ENCODE measurements at regions not wholly inside any gene's neighbourhood (a gene's known extent, or its start where the extent isn't known, plus 50 kb on each side); places are given as distances from the start of the nearest gene placed in this dataset.
A peak's percentile ranks its signal among the peaks of the same experiment; 100 is the strongest.

- DNase-seq (ENCODE audit: low spot score), result no peak
These were observed 110.9 kb upstream of the L3MBTL4 start for GRCh38 chr18:6525604-6526003.

GRCh38 chr18:6537475-6537874 is 122.8 kb upstream of the L3MBTL4 start:
- no peak for DNase-seq (ENCODE audit: low spot score)

- peak; percentile 10 for DNase-seq (ENCODE audit: low spot score)
These were observed 126.5 kb upstream of the L3MBTL4 start for GRCh38 chr18:6541131-6541679.

GRCh38 chr18:6542296-6542695 is 127.6 kb upstream of the L3MBTL4 start:
- DNase-seq (ENCODE audit: low spot score), result no peak

DNA sequence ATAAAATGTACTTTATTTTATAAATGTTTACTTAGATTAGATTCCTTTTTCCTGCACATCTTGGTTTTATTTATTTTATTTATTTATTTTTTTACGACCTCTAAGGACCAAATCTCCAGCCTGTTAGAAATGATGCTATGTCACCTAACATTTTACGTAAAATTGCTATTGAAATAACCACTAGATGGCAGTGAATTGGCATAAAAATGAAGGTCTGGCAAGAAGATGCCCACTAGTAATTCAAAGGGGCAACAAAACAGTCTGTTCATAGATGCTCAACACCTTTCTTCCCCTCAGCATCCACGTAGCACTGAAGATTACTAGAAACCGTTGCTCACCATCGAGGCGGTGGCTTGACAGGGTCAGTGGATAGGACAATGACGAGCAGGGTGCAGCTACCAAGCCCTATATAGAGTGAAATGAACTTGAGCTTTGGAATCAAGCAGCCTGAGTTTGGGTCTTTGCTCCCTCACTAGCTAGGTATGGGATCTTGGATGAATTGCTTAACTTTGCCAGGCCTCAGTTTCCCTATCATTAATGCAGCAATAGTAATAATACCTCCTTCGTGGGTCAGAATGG is 128.7 kb upstream of the L3MBTL4 start:
- DNase-seq (ENCODE audit: low spot score), result peak; percentile 50

DNA sequence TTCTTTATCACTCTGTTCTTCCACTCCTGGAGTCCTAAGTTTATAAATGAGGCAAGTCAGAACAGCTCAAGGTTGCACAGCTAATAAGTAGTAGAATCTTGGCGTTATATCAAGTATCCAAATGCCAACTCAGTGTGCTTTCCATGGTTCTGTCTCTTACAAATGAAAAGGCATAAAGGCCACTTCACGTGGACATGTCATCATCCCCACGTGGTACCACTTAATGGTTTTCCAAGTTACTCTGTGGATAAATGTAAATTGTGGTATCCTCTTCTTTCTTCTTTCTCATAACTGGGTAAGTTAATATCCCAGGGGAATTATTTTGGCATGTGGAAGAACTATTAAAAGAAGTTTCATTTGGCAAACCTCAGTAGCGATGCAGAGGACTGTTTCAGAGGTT is 131.5 kb upstream of the L3MBTL4 start:
- peak; percentile 6 for DNase-seq (ENCODE audit: low spot score)

- DNase-seq (ENCODE audit: low spot score), result no peak
These were observed 132.8 kb upstream of the L3MBTL4 start for GRCh38 chr18:6547476-6547875.

GRCh38 chr18:6553234-6553900 is 138.7 kb upstream of the L3MBTL4 start:
- DNase-seq (ENCODE audit: low spot score), result no peak

GRCh38 chr18:6557057-6557769 is 142.5 kb upstream of the L3MBTL4 start:
- DNase-seq (ENCODE audit: low spot score), result no peak

GRCh38 chr18:6557770-6558248 is 143.1 kb upstream of the L3MBTL4 start:
- no peak for DNase-seq (ENCODE audit: low spot score)

- no peak for DNase-seq (ENCODE audit: low spot score)
These were observed 143.9 kb upstream of the L3MBTL4 start for GRCh38 chr18:6558446-6559156.

- DNase-seq (ENCODE audit: low spot score), result no peak
These were observed 144.6 kb upstream of the L3MBTL4 start for GRCh38 chr18:6559296-6559695.

DNA sequence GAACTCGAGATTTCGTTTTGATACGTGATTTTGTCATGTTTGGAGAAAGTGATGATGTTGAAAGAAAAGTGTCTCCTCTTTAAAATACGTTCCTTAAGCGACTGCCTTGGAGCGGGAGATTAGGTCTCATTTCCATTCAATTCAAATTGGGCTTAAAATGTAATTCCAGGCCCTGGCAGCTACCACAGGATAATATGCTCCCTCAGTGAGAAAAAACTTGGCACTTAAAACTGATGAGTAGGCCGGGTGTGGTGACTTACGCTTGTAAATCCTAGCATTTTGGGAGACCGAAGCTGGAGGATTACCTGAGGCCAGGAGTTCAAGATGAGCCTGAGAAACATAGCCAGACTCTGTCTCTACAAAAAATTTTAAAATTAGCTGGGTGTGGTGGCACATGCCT is 146.3 kb upstream of the L3MBTL4 start:
- DNase-seq (ENCODE audit: low spot score), result no peak

DNA sequence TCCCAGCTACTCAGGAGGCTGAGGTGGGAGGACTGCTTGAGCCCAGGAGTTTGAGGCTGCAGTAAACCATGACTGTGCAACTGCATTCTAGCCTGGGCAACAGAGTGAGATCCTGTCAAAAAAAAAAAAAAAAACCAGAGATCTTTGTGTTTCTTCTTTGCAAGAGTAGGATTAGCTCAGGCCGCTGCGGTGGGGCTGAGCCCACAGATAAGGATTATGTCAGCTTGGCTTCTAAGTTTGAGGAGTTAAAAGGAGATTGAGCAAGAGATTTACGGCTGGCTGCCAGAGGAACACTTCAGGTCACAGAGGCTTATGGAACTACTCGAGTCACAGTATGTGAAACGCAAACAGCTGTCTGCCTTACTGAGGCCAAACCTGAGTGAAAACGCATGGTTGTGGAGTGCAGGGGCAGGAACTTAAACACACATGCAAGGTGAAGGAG is 146.7 kb upstream of the L3MBTL4 start:
- no peak for DNase-seq (ENCODE audit: low spot score)

DNA sequence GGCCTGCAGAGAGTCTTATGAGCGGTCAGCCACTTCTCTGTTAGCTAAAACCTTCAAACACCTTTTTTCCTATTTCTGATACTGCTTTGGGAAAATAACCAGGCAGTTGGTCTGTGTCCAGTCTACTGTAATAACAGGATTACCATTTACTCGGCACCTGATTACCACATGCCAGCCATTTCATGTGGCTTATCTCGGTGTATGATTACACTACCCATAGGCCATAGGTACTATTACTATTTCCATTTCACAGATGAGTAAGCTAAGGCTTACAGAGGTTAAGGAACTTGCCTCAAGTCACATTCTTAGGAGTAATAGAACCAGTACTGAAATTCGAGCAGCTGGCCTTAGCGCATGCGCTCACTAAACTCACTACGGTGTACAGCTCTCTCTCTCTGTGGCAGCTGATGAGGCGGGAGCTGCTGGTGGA is 147.2 kb upstream of the L3MBTL4 start:
- no peak for DNase-seq (ENCODE audit: low spot score)

DNA sequence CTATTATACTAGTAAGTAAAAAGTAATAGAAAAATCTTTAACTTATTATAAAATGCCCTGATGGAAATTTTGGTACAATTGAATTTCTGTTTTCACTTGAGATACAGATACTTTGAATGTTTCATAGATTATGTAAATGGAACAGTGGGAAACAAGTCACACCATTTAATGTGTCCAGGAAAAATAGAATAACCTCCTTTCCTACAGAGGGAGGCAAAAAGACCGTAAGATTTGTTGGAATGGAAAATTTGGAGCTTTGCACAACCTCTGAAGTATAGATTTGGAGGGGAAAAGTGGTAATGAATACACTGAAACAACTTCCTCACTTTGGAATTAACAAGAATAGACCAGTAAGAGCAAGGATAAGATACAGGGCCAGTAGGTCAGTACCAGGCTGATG is 149.2 kb upstream of the L3MBTL4 start:
- DNase-seq (ENCODE audit: low spot score), result no peak

DNA sequence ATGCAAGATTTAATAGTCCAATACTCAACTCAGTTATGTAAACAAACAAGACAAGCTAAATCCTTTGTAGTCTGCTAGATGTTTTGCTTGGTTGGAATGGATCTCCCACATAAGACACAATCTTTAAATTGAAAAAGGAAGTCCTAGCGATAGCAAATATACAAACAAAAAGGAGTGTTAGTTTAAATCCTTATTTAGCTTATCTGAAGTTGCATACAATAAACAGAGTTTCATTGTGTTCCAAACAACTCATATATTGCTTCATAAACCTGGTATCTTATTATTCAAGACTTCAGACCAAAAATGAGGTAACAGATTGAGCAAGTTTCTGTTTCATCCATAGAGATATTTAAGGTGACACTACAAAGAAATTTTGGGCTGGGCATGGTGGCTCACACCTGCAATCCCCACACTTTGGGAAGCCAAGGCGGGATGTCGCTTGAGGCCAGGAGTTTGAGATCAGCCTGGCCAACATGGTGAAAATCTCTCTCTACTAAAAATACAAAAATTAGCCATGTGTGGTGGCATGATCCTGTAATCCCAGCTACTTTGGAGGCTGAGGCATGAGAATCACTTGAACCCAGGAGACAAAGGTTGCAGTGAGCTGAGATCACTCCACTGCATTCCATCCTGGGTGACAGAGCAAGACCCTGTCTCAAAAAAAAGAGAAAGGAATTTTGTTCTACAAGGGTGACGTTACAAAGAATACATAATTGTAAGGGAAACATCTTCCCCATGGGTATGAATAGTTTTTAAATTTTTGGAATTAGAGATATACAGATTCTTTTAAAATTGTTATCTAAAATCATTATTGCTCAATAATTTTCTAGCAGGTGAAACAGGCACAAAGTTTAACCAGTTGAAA is 150.5 kb upstream of the L3MBTL4 start:
- no peak for DNase-seq (ENCODE audit: low spot score)

GRCh38 chr18:6565815-6566081 is 151.0 kb upstream of the L3MBTL4 start:
- DNase-seq (ENCODE audit: low spot score), result no peak

DNA sequence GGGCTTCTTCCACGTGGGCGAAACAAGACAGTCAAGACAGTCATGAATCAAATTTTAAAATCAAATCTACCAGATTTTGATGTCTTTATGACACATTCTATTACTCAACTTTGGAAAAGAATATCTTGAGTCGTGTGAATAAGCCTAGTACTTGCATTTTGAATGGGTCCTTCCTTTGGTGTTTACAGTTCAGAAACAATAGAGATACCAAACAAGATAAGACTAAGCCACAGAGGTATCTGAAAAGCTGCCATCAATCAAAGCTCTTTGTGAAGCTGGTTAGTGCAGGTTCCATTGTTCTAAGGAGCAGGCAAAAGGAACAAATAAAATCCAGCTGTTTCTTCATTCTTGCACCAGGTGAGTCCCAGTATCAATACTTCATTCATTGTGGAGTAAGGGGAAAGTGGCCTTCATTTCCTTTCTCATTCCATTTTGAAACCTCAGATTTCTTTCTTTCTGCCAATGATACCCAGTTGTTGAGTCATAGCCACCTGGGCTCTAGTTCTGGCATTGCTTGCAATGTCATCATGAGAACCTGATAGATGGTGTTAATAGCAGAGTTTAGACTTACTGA is 151.7 kb upstream of the L3MBTL4 start:
- DNase-seq (ENCODE audit: low spot score), result peak; percentile 22

GRCh38 chr18:6569813-6570212 is 155.1 kb upstream of the L3MBTL4 start:
- DNase-seq (ENCODE audit: low spot score), result no peak

DNA sequence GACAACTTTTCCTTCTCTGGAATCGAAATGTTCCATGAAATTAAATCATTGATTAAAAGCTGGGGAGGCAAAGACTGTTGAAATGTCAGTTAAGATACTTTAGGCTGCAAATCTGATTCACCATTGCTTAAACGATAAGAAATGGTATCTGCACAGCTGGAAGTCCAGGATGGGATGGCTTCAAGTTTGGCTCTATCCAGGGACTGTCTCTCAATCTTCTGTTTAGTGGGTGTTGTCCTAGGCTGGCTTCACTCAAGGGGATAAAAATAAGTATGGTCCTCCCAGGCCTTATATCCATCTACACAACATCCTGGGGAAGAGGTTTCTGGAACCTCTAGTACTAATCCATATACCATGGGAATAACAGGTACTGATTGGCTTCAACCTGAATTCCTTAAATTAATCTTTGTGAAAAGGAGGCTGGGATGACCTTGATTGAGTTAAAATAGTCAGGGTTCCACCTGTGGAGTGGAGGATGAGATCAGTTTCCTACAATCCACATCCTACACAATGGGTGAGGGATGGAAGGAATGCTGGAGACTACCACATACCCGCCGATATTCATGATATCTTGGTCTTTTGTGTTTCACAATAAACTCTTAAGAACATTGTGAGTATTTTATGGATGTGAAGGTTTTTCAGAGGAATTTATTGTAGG is 156.0 kb upstream of the L3MBTL4 start:
- no peak for DNase-seq (ENCODE audit: low spot score)
